ENCODE measurements at regions not wholly inside any gene's neighbourhood (a gene's known extent, or its start where the extent isn't known, plus 50 kb on each side); places are given as distances from the start of the nearest gene placed in this dataset.
A peak's percentile ranks its signal among the peaks of the same experiment; 100 is the strongest.

- TF ChIP-seq CTCF (conservative IDR thresholded peaks at IDR 0.05; ENCODE audit: low read depth) = no peak
- no peak overlapping the region for H3K27ac ChIP-seq
- DNase-seq (ENCODE audit: low spot score) = no peak
- POLR2A ChIA-PET (ENCODE audit: low non-redundant PET) = no interaction called here
- CTCF ChIA-PET = no interaction called here
These were observed 66.9 kb upstream of the KCND3 start for GRCh38 chr1:112056354-112056753.

GRCh38 chr1:112057736-112058135 is 68.3 kb upstream of the KCND3 start:
- no peak for DNase-seq (ENCODE audit: low spot score)
- ChIA-PET POLR2A (ENCODE audit: low non-redundant PET) (no interaction called here), CTCF (interaction anchor here (0.7 kb wide), 1 partner anchor 63 kb away, joined by 4 read pairs; no protein-coding TSS in a partner anchor)
- TF ChIP-seq CTCF (conservative IDR thresholded peaks at IDR 0.05; ENCODE audit: low read depth) = no peak
- no peak overlapping the region for H3K27ac ChIP-seq

GRCh38 chr1:112058815-112059450 is 69.5 kb upstream of the KCND3 start:
- DNase-seq (ENCODE audit: low spot score) = peak; percentile 74
- no peak overlapping the region for H3K27ac ChIP-seq
- no peak for TF ChIP-seq CTCF (conservative IDR thresholded peaks at IDR 0.05; ENCODE audit: low read depth)
- ChIA-PET CTCF (no interaction called here), POLR2A (ENCODE audit: low non-redundant PET) (no interaction called here)

- no peak for DNase-seq (ENCODE audit: low spot score)
- ChIA-PET POLR2A (ENCODE audit: low non-redundant PET) (no interaction called here), CTCF (interaction anchor here (0.7 kb wide), 1 partner anchor 69 kb away, joined by 3 read pairs; no protein-coding TSS in a partner anchor)
- no peak for TF ChIP-seq CTCF (conservative IDR thresholded peaks at IDR 0.05; ENCODE audit: low read depth)
- no peak overlapping the region for H3K27ac ChIP-seq
These were observed 70.2 kb upstream of the KCND3 start for GRCh38 chr1:112059679-112060078.

- DNase-seq (ENCODE audit: low spot score) = no peak
- no peak for TF ChIP-seq CTCF (conservative IDR thresholded peaks at IDR 0.05; ENCODE audit: low read depth)
- H3K27ac ChIP-seq = no peak overlapping the region
- ChIA-PET CTCF (no interaction called here), POLR2A (ENCODE audit: low non-redundant PET) (no interaction called here)
These were observed 70.8 kb upstream of the KCND3 start for GRCh38 chr1:112060261-112060660.

GRCh38 chr1:112061056-112061455 is 71.6 kb upstream of the KCND3 start:
- H3K27ac ChIP-seq = peak overlapping the region; percentile 30; the same call in 1 of the 2 replicates
- TF ChIP-seq CTCF (conservative IDR thresholded peaks at IDR 0.05; ENCODE audit: low read depth) = no peak
- peak; percentile 47 for DNase-seq (ENCODE audit: low spot score)
- CTCF ChIA-PET = interaction anchor here (0.6 kb wide), 1 partner anchor 330 kb away, joined by 4 read pairs; no protein-coding TSS in a partner anchor
- POLR2A ChIA-PET (ENCODE audit: low non-redundant PET) = no interaction called here

Measured in RWPE1 (cell line).